Epithelial cell of esophagus (primary cell): ENCODE measurements at regions not wholly inside any gene's neighbourhood (a gene's known extent, or its start where the extent isn't known, plus 50 kb on each side); places are given as distances from the start of the nearest gene placed in this dataset.

Experiments used
- DNase-seq: peaks from one replicate; pipeline ENCODE4 v3.0.0; 2010; ENCODE audit warnings: low read depth
- H3K4me3 ChIP-seq: 2 replicates; pipeline ENCODE4 v1.5.1; 2011; ENCODE audit warnings: mild to moderate bottlenecking, low read length, control low read depth
- TF ChIP-seq, protein P1 (sequence below): IDR thresholded peaks from 2 replicates; pipeline ENCODE4 v1.5.1; 2011; ENCODE audit warnings: low read depth, mild to moderate bottlenecking, low read length, control low read depth, inconsistent platforms; ENCODE audit not compliant: insufficient read depth; ENCODE audit errors: missing control alignments

DNA sequence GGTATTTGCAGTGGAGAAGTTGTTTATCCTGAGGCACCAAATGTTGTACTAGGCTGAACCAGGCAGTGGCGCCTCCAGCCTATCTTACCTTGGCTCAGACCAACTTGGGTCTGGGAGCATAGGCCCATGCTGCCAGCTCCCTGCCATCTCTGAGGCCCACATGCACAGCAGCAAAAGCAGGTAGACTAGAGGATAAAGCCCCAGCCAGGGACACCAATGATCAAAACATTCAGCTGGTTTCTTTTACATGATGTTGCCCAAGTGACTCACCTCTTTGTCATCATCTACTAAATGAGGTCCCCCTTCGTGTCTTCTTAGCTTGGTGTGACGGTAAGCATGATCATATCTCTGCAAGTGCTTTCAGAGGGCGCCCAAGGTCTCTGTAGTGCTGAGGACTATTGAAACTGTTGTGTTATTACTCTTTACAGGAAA is 112.1 kb upstream of the DRD2 start:
- TF ChIP-seq, protein P1, sequence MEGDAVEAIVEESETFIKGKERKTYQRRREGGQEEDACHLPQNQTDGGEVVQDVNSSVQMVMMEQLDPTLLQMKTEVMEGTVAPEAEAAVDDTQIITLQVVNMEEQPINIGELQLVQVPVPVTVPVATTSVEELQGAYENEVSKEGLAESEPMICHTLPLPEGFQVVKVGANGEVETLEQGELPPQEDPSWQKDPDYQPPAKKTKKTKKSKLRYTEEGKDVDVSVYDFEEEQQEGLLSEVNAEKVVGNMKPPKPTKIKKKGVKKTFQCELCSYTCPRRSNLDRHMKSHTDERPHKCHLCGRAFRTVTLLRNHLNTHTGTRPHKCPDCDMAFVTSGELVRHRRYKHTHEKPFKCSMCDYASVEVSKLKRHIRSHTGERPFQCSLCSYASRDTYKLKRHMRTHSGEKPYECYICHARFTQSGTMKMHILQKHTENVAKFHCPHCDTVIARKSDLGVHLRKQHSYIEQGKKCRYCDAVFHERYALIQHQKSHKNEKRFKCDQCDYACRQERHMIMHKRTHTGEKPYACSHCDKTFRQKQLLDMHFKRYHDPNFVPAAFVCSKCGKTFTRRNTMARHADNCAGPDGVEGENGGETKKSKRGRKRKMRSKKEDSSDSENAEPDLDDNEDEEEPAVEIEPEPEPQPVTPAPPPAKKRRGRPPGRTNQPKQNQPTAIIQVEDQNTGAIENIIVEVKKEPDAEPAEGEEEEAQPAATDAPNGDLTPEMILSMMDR = no peak
- peak; percentile 45 for DNase-seq
- H3K4me3 ChIP-seq = no peak overlapping the region

DNA sequence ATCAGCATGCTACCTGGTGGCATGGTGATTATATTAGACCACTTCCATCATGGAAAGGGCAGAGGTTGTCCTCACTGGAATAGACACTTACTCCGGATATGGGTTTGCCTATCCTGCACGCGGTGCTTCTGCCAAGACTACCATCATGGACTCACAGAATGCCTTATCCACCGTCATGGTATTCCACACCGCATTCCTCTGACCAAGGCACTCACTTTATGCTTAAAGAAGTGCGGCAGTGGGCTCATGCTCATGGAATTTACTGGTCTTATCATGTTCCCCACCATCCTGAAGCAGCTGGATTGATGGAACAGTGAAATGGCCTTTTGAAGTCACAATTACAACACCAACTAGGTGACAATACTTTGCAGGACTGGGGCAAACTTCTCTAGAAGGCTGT is 109.2 kb upstream of the DRD2 start:
- TF ChIP-seq, protein P1 = no peak

DNA sequence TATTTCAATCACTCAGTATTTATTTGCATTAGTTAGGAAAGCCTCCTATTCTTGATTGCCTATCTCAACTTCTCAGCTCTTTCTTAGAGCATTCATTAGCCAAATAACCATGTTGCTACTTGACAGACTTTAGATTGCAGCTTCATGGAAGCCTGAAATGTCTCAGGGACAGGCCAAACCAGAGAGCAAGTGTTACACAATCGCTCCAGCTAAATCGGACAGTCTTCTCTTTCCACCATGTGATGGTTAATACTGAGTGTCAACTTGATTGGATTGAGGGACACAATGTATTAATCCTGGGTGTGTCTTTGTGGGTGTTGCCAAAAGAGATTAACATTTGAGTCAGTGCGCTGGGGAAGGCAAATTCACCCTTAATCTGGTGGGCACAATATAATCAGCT is 106.5 kb upstream of the DRD2 start:
- no peak for DNase-seq
- no peak overlapping the region for H3K4me3 ChIP-seq
- TF ChIP-seq, protein P1 = no peak

More for the DNA sequence above, 109.2 kb upstream of the DRD2 start:
- DNase-seq = no peak
- no peak overlapping the region for H3K4me3 ChIP-seq

DNA sequence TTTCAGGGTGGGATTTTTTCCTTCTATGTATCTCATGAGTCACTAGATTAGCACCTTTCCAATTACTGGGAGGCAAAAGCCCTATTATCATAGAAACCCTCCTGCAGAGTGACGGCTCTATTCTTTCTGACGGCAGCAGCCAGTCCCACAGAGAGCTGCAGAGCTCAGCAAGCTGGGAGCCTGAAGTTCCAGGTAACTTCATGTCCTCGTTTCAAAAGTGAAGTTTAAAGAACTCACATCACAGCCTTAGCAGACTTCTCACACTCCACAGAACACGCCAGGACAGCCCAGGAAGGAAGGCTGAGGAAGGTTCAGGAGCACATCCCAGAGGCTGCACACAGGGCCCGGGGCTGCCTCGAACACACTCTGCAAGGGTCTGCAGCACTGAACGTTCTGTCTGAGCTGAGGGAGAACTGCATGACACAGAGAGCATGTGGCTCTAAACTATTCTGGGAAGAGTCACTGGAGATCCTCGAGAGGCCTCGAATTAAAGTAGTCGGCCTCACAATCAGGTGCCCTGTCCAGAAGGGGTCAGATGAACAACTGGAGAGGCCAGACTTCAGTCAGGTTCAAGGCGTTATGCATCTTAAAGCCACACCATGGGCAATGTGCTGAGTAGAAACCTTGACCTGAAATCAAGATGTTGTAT is 104.2 kb upstream of the DRD2 start:
- H3K4me3 ChIP-seq = no peak overlapping the region
- DNase-seq = no peak
- TF ChIP-seq, protein P1 = no peak

DNA sequence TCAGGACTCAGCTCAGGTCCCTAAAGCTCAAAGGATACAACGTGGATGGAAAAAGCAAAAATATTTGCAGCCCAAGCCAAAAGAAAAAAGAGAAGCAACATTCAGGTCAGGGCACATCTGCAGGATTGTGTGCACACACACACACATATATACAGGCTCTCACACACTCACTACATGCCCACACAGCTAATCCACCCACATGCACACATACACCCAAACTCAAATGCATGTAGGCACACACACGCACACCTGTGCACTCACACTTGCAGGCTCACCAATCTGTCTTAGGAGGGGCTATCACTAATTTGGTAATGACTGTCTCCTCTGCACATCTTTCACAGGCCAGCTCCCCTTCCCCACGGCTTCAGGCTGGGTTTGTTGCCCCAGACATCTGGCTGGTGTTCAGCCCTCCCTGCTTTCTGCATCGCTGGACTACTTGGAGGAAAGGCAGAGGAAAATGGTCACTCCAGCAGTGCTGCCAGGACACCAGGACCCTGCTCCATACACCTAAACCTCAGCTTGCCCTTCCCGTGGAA is 103.6 kb upstream of the DRD2 start:
- TF ChIP-seq, protein P1 = no peak
- no peak overlapping the region for H3K4me3 ChIP-seq
- no peak for DNase-seq

DNA sequence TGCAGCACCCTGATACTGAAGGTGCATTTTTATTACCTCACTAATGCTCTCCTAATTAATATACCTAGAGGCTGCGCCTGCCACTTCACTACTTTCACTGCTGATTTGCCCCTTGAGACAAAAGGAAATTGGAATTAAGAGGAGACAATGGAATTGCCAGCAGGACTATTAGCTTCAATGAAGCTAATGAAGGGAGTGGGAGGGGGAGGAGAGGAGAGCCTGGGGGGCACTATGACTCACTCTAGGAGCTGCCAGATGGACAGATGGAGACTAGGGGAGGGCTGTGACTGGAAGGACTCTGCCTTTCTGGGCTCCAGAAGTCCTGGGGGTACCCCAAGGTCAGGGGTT is 102.8 kb upstream of the DRD2 start:
- DNase-seq = no peak
- no peak overlapping the region for H3K4me3 ChIP-seq
- TF ChIP-seq, protein P1 = no peak

DNA sequence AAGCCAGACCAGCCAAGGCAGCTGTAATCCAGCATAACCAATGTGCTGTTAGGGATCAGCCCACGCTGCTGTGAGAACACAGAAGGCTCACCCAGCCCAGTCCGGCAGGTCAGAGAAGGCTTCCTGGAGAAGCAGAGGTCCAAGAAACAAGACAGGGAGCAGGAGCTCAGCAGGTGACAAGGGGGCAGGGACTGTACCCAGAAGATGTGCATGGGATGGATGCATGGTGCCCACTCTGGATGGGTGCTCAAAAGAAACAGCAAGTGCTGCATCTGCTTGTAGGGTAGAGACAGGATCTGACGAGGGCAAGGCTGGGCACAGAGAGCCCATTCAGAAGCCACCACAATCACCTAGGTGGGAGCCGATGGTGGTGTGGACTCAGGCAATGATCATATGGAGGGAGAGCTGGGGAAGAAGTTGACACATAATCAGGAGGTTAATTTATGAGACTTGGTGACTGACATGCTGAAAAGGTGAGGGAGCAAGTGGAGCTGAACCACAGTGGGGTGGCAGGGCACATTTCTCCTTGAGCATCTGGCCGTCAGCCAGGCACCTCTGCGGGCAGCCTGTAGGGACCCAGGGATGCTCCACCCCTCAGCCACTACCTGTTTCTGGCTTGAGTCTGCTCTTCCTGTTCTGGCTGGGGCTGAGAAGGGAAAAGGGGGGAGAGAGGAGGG is 102.3 kb upstream of the DRD2 start:
- TF ChIP-seq, protein P1 = no peak
- H3K4me3 ChIP-seq = no peak overlapping the region
- no peak for DNase-seq
